ENCODE measurements at regions not wholly inside any gene's neighbourhood (a gene's known extent, or its start where the extent isn't known, plus 50 kb on each side); places are given as distances from the start of the nearest gene placed in this dataset.

DNA sequence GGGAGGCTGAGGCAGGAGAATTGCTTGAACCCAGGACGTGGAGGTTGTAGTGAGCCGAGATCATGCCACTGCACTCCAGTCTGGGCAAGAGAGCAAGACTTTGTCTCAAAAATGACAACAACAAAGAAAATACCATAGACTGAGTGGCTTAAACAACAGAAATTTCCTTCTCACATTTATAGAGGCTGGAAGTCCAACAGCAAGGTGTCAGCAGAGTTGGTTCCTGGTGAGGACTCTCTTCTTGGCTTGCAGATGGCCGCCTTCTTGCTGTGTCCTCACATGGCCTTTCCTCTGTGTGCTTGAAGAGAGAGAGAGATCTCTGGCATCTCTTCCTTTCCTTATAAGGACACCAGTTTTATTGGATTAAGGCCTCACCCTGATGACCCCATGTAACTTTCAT lies 56.1 kb upstream of the ADGRE5 start:
- Histone ChIP-seq H3K9ac (no peak overlapping the region), H3F3A (replicated peaks; ENCODE audit: insufficient read depth) (no peaks in the 10 kb centered on the region), H3K36me3 (replicated peaks in 1 of 2; ENCODE audit: control insufficient read depth in 1 of 2, insufficient read depth in 2 of 2, low read length in 1 of 2) (no peaks in the 10 kb centered on the region), H3K9me3 (no peaks in the 10 kb centered on the region), H3K79me2 (ENCODE audit: insufficient read depth) (no peaks in the 10 kb centered on the region), H3K27ac (ENCODE audit: low read depth in 2 of 2, low read length in 1 of 2) (no peak overlapping the region), H3K4me1 (ENCODE audit: control insufficient read depth in 1 of 2, insufficient read depth in 2 of 2, low read depth in 1 of 2, low read length in 1 of 2) (no peaks in the 10 kb centered on the region), H3K27me3 (ENCODE audit: insufficient read depth) (no peaks in the 10 kb centered on the region), H4K20me1 (ENCODE audit: insufficient read depth) (no peaks in the 10 kb centered on the region), H3K9me2 (no peaks in the 10 kb centered on the region), H3K4me2 (no peak overlapping the region), H3K4me3 (ENCODE audit: low read depth in 2 of 2, low read length in 1 of 2) (no peak overlapping the region), H2AFZ (ENCODE audit: low read depth) (no peak overlapping the region)
- DNase-seq, result no peak
- WGBS (ENCODE audit: low lambda C conversion rate), result 68% methylated on average over 3 of the region's 3 CpGs
- POLR2A ChIA-PET, result interaction anchor here (0.7 kb wide), 1 partner anchor 51 kb away, joined by 3 read pairs; no protein-coding TSS in a partner anchor
- no peak for TF ChIP-seq NRF1 (IDR thresholded peaks at IDR 0.05; ENCODE audit: low read depth, low read length)
- TF ChIP-seq, protein P1, sequence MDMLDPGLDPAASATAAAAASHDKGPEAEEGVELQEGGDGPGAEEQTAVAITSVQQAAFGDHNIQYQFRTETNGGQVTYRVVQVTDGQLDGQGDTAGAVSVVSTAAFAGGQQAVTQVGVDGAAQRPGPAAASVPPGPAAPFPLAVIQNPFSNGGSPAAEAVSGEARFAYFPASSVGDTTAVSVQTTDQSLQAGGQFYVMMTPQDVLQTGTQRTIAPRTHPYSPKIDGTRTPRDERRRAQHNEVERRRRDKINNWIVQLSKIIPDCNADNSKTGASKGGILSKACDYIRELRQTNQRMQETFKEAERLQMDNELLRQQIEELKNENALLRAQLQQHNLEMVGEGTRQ (IDR thresholded peaks at IDR 0.05; ENCODE audit: borderline replicate concordance, low read depth, low read length), result no peak
- TF ChIP-seq POLR2AphosphoS5 (IDR thresholded peaks at IDR 0.05; ENCODE audit: low read depth, low read length), result no peak
- CTCF ChIA-PET, result no interaction called here

DNA sequence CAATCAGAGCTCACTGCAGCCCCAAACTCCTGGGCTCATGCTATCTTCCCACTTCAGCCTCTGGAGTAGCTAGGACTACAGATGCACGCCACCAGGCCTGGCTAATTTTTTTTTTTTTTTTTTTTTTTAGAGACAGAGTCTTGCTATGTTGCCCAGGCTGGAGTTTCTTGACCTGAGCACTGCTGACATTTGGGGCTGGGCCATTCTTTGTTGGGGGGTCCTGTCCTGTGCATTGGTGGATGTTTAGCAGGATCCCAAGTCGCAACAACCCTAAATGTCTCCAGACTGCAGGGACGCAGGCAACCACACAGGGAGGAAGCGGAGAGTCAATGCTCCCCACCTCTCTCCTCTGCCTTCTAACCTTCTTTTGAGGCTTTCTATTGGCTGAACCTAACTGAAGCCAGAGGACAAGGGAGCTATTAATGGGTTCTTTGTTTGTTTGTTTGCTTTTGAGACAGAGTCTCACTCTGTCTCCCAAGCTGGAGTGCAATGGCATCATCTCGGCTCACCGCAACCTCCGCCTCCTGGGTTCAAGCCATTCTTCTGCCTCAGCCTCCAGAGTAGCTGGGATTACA lies 58.3 kb upstream of the ADGRE5 start:
- H3K36me3 ChIP-seq (replicated peaks in 1 of 2; ENCODE audit: control insufficient read depth in 1 of 2, insufficient read depth in 2 of 2, low read length in 1 of 2), result no peaks in the 10 kb centered on the region
- TF ChIP-seq YY1 (IDR thresholded peaks at IDR 0.05; ENCODE audit: low read depth), result no peak
- no peak for TF ChIP-seq SIN3A (IDR thresholded peaks at IDR 0.05; ENCODE audit: borderline replicate concordance, low read depth, low read length)
- TF ChIP-seq NFIC (IDR thresholded peaks at IDR 0.05; ENCODE audit: borderline replicate concordance), result no peak
- no peak for TF ChIP-seq POLR2AphosphoS5 (IDR thresholded peaks at IDR 0.05; ENCODE audit: low read depth, low read length)
- no peak for TF ChIP-seq FOSL2 (IDR thresholded peaks at IDR 0.05; ENCODE audit: borderline replicate concordance, low read depth)
- TF ChIP-seq, protein P2, sequence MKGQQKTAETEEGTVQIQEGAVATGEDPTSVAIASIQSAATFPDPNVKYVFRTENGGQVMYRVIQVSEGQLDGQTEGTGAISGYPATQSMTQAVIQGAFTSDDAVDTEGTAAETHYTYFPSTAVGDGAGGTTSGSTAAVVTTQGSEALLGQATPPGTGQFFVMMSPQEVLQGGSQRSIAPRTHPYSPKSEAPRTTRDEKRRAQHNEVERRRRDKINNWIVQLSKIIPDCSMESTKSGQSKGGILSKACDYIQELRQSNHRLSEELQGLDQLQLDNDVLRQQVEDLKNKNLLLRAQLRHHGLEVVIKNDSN (IDR thresholded peaks at IDR 0.05; ENCODE audit: borderline replicate concordance, low read depth), result no peak
- TF ChIP-seq FOXM1 (IDR thresholded peaks at IDR 0.05; ENCODE audit: low read depth), result no peak
- TF ChIP-seq, protein P3, sequence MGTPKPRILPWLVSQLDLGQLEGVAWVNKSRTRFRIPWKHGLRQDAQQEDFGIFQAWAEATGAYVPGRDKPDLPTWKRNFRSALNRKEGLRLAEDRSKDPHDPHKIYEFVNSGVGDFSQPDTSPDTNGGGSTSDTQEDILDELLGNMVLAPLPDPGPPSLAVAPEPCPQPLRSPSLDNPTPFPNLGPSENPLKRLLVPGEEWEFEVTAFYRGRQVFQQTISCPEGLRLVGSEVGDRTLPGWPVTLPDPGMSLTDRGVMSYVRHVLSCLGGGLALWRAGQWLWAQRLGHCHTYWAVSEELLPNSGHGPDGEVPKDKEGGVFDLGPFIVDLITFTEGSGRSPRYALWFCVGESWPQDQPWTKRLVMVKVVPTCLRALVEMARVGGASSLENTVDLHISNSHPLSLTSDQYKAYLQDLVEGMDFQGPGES (IDR thresholded peaks at IDR 0.05; ENCODE audit: low read depth, low read length), result no peak
- TF ChIP-seq RFX5 (IDR thresholded peaks at IDR 0.05; ENCODE audit: low read length), result no peak
- no peak for TF ChIP-seq CHD2 (IDR thresholded peaks at IDR 0.05; ENCODE audit: low read length, partially characterized antibody)
- no peak for TF ChIP-seq JUND (IDR thresholded peaks at IDR 0.05)
- TF ChIP-seq MEF2A (IDR thresholded peaks at IDR 0.05; ENCODE audit: borderline replicate concordance, low read depth), result no peak
- TF ChIP-seq TEAD4 (IDR thresholded peaks at IDR 0.05; ENCODE audit: borderline replicate concordance, insufficient read depth), result no peak
- TF ChIP-seq, protein P4, sequence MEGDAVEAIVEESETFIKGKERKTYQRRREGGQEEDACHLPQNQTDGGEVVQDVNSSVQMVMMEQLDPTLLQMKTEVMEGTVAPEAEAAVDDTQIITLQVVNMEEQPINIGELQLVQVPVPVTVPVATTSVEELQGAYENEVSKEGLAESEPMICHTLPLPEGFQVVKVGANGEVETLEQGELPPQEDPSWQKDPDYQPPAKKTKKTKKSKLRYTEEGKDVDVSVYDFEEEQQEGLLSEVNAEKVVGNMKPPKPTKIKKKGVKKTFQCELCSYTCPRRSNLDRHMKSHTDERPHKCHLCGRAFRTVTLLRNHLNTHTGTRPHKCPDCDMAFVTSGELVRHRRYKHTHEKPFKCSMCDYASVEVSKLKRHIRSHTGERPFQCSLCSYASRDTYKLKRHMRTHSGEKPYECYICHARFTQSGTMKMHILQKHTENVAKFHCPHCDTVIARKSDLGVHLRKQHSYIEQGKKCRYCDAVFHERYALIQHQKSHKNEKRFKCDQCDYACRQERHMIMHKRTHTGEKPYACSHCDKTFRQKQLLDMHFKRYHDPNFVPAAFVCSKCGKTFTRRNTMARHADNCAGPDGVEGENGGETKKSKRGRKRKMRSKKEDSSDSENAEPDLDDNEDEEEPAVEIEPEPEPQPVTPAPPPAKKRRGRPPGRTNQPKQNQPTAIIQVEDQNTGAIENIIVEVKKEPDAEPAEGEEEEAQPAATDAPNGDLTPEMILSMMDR (IDR thresholded peaks at IDR 0.05), result no peak
- TF ChIP-seq NRF1 (IDR thresholded peaks at IDR 0.05; ENCODE audit: low read depth, low read length), result no peak
- no peak for TF ChIP-seq RAD21 (IDR thresholded peaks at IDR 0.05; ENCODE audit: low read length)
- TF ChIP-seq FOXJ3 (CRISPR knock-in tag; IDR thresholded peaks at IDR 0.05), result no peak
- no peak overlapping the region for H3K9ac ChIP-seq
- H3K79me2 ChIP-seq (ENCODE audit: insufficient read depth), result no peaks in the 10 kb centered on the region
- no peak overlapping the region for H3K4me3 ChIP-seq (ENCODE audit: low read depth in 2 of 2, low read length in 1 of 2)
- H2AFZ ChIP-seq (ENCODE audit: low read depth), result no peak overlapping the region
- H3K9me3 ChIP-seq, result no peaks in the 10 kb centered on the region
- no peaks in the 10 kb centered on the region for H3K4me1 ChIP-seq (ENCODE audit: control insufficient read depth in 1 of 2, insufficient read depth in 2 of 2, low read depth in 1 of 2, low read length in 1 of 2)
- CTCF ChIA-PET, result interaction anchor here (0.8 to 1.6 kb wide), 2 partner anchors 25 to 186 kb away, joined by 3 to 4 read pairs; no protein-coding TSS in a partner anchor
- H3K4me2 ChIP-seq, result no peak overlapping the region
- no peaks in the 10 kb centered on the region for H4K20me1 ChIP-seq (ENCODE audit: insufficient read depth)
- no peak overlapping the region for H3K27ac ChIP-seq (ENCODE audit: low read depth in 2 of 2, low read length in 1 of 2)
- H3K27me3 ChIP-seq (ENCODE audit: insufficient read depth), result no peaks in the 10 kb centered on the region
- 90% methylated on average over 7 of the region's 7 CpGs for WGBS (ENCODE audit: low lambda C conversion rate)
- no peaks in the 10 kb centered on the region for H3K9me2 ChIP-seq
- no peak for DNase-seq
- POLR2A ChIA-PET, result interaction anchor here (0.8 kb wide), 1 partner anchor 12 kb away, joined by 3 read pairs; no protein-coding TSS in a partner anchor
- H3F3A ChIP-seq (replicated peaks; ENCODE audit: insufficient read depth), result no peaks in the 10 kb centered on the region

Measured in SK-N-SH (cell line).